Immature natural killer cell (primary cell): ENCODE measurements at regions not wholly inside any gene's neighbourhood (a gene's known extent, or its start where the extent isn't known, plus 50 kb on each side); places are given as distances from the start of the nearest gene placed in this dataset.
"Not testable (repeated sequence)": the region's sequence is repeated elsewhere in the genome, so short reads cannot be mapped to it uniquely, and the experiment has no call there.

Experiments used
- DNase-seq, 3 donors: peaks; one replicate each; pipeline ENCODE4 v3.0.0; 2022; ENCODE audit warnings: mixed read lengths in 1 of 3
- H3K27ac Mint-ChIP-seq, 6 donors: one replicate each; pipeline ENCODE4 v1.8.0; 2020; ENCODE audit warnings: mixed read lengths in 6 of 6, mild to moderate bottlenecking in 5 of 6, inconsistent platforms in 4 of 6, moderate library complexity in 3 of 6
- H3K27me3 Mint-ChIP-seq, 3 donors: one replicate each; pipeline ENCODE4 v1.8.0; 2020 to 2021; ENCODE audit warnings: low read depth in 3 of 3, mild to moderate bottlenecking in 3 of 3, mixed read lengths in 3 of 3, moderate library complexity in 3 of 3, inconsistent platforms in 1 of 3
- H3K36me3 Mint-ChIP-seq, 3 donors: one replicate each; pipeline ENCODE4 v1.8.0; 2020; ENCODE audit warnings: mixed read lengths in 3 of 3, inconsistent platforms in 2 of 3, mild to moderate bottlenecking in 2 of 3
- H3K4me1 Mint-ChIP-seq, 2 donors: one replicate each; pipeline ENCODE4 v1.8.0; 2020; ENCODE audit warnings: inconsistent platforms in 2 of 2, mild to moderate bottlenecking in 2 of 2, mixed read lengths in 2 of 2, moderate library complexity in 1 of 2
- H3K4me3 Mint-ChIP-seq, 5 donors: one replicate each; pipeline ENCODE4 v1.8.0; 2020; ENCODE audit warnings: mild to moderate bottlenecking in 5 of 5, mixed read lengths in 5 of 5, inconsistent platforms in 3 of 5, moderate library complexity in 3 of 5
- H3K9me3 Mint-ChIP-seq, 6 donors: one replicate each; pipeline ENCODE4 v1.8.0; 2020; ENCODE audit warnings: mild to moderate bottlenecking in 6 of 6, mixed read lengths in 6 of 6, inconsistent platforms in 4 of 6, moderate library complexity in 3 of 6

- Mint-ChIP-seq H3K36me3 (peaks cover 0 to 6% (median 0%) of the 10 kb centered on the region in 3 donors), H3K27ac (peak overlapping the region; percentile 2 to 76 (median 24)), H3K4me1 (peaks cover 8 to 9% of the 10 kb centered on the region in 2 donors), H3K27me3 (peaks cover 2 to 8% (median 3%) of the 10 kb centered on the region in 3 donors), H3K4me3 (peak overlapping the region in 4 of 5 donors; percentile 18 to 52 (median 48)), H3K9me3 (peaks cover 0 to 7% (median 0%) of the 10 kb centered on the region in 6 donors)
- no peak for DNase-seq
Measured at GRCh38 chr5:50501491-50502228, 60.6 kb upstream of the EMB start.

- H3K27ac Mint-ChIP-seq, H3K27me3 Mint-ChIP-seq, H3K36me3 Mint-ChIP-seq, H3K4me3 Mint-ChIP-seq, H3K9me3 Mint-ChIP-seq: not testable (repeated sequence)
- peaks cover 5 to 20% of the 10 kb centered on the region in 2 donors for H3K4me1 Mint-ChIP-seq
- peak; percentile 12 to 20 (median 13) for DNase-seq
Measured at GRCh38 chr5:50513028-50513457, 72.0 kb upstream of the EMB start.

- Mint-ChIP-seq H3K36me3 (peaks cover 0 to 12% (median 0%) of the 10 kb centered on the region in 3 donors), H3K27ac (peak overlapping the region in 1 of 6 donors; percentile 47)
- H3K9me3 Mint-ChIP-seq, DNase-seq, H3K27me3 Mint-ChIP-seq, H3K4me1 Mint-ChIP-seq, H3K4me3 Mint-ChIP-seq: not testable (repeated sequence)
Measured at GRCh38 chr5:50521060-50521459, 80.0 kb upstream of the EMB start.

GRCh38 chr5:50527514-50528060, 86.5 kb upstream of the EMB start:
- not testable (repeated sequence) for H3K9me3 Mint-ChIP-seq, H3K4me3 Mint-ChIP-seq, H3K4me1 Mint-ChIP-seq, DNase-seq, H3K27me3 Mint-ChIP-seq, H3K27ac Mint-ChIP-seq
- peaks cover 0 to 10% (median 3%) of the 10 kb centered on the region in 3 donors for H3K36me3 Mint-ChIP-seq

- Mint-ChIP-seq H3K27me3 (peaks cover 0 to 3% (median 0%) of the 10 kb centered on the region in 3 donors), H3K36me3 (peaks cover 0 to 5% (median 0%) of the 10 kb centered on the region in 3 donors), H3K4me3 (no peak overlapping the region), H3K4me1 (peaks cover 2 to 6% of the 10 kb centered on the region in 2 donors), H3K27ac (no peak overlapping the region), H3K9me3 (peaks cover 0 to 3% (median 0%) of the 10 kb centered on the region in 6 donors)
- DNase-seq: no peak
Measured at GRCh38 chr5:50535393-50535792, 94.3 kb upstream of the EMB start.

- not testable (repeated sequence) for DNase-seq, H3K4me3 Mint-ChIP-seq, H3K9me3 Mint-ChIP-seq, H3K4me1 Mint-ChIP-seq, H3K27me3 Mint-ChIP-seq, H3K36me3 Mint-ChIP-seq
- peak overlapping the region in 1 of 6 donors; percentile 28 for H3K27ac Mint-ChIP-seq
Measured at GRCh38 chr5:50537534-50537933, 96.4 kb upstream of the EMB start.

- peaks cover 8 to 10% of the 10 kb centered on the region in 2 donors for H3K4me1 Mint-ChIP-seq
- no peaks in the 10 kb centered on the region for H3K27me3 Mint-ChIP-seq
- no peak for DNase-seq
- no peak overlapping the region for H3K4me3 Mint-ChIP-seq
- peaks cover 0 to 14% (median 6%) of the 10 kb centered on the region in 3 donors for H3K36me3 Mint-ChIP-seq
- peak overlapping the region in 2 of 6 donors; percentile 10 to 66 for H3K27ac Mint-ChIP-seq
- H3K9me3 Mint-ChIP-seq: peaks cover 0 to 6% (median 1%) of the 10 kb centered on the region in 6 donors
Measured at GRCh38 chr5:50547303-50547702, 106.2 kb upstream of the EMB start.

GRCh38 chr5:50550267-50550666, 109.2 kb upstream of the EMB start:
- Mint-ChIP-seq H3K27ac (no peak overlapping the region), H3K36me3 (peaks cover 0 to 4% (median 0%) of the 10 kb centered on the region in 3 donors), H3K4me1 (peaks cover 28 to 35% of the 10 kb centered on the region in 2 donors)

GRCh38 chr5:50550993-50551392, 109.9 kb upstream of the EMB start:
- Mint-ChIP-seq H3K27me3 (no peaks in the 10 kb centered on the region), H3K4me1 (peaks cover 32 to 40% of the 10 kb centered on the region in 2 donors), H3K9me3 (no peaks in the 10 kb centered on the region), H3K36me3 (peaks cover 0 to 8% (median 0%) of the 10 kb centered on the region in 3 donors), H3K4me3 (no peak overlapping the region), H3K27ac (no peak overlapping the region)
- DNase-seq: no peak

More at GRCh38 chr5:50550267-50550666, 109.2 kb upstream of the EMB start:
- Mint-ChIP-seq H3K9me3 (no peaks in the 10 kb centered on the region), H3K4me3 (no peak overlapping the region), H3K27me3 (no peaks in the 10 kb centered on the region)
- DNase-seq: no peak

- DNase-seq: no peak
- H3K4me3 Mint-ChIP-seq: peak overlapping the region in 4 of 5 donors; percentile 36 to 82 (median 54)
- H3K27me3 Mint-ChIP-seq: no peaks in the 10 kb centered on the region
- H3K36me3 Mint-ChIP-seq: peaks cover 0 to 15% (median 0%) of the 10 kb centered on the region in 3 donors
- H3K4me1 Mint-ChIP-seq: peaks cover 25 to 30% of the 10 kb centered on the region in 2 donors
- peak overlapping the region in 5 of 6 donors; percentile 30 to 84 (median 69) for H3K27ac Mint-ChIP-seq
- H3K9me3 Mint-ChIP-seq: no peaks in the 10 kb centered on the region
Measured at GRCh38 chr5:50553560-50553984, 112.5 kb upstream of the EMB start.

GRCh38 chr5:50558640-50559039, 107.8 kb upstream of the PARP8 start:
- peaks cover 17 to 28% of the 10 kb centered on the region in 2 donors for H3K4me1 Mint-ChIP-seq
- not testable (repeated sequence) for H3K27me3 Mint-ChIP-seq, H3K4me3 Mint-ChIP-seq, DNase-seq, H3K27ac Mint-ChIP-seq, H3K9me3 Mint-ChIP-seq
- peaks cover 0 to 15% (median 4%) of the 10 kb centered on the region in 3 donors for H3K36me3 Mint-ChIP-seq

GRCh38 chr5:50559955-50560354, 106.5 kb upstream of the PARP8 start:
- H3K4me1 Mint-ChIP-seq: peaks cover 21 to 31% of the 10 kb centered on the region in 2 donors
- no peaks in the 10 kb centered on the region for H3K9me3 Mint-ChIP-seq
- no peak for DNase-seq
- no peaks in the 10 kb centered on the region for H3K27me3 Mint-ChIP-seq
- H3K4me3 Mint-ChIP-seq: no peak overlapping the region
- H3K36me3 Mint-ChIP-seq: peaks cover 0 to 13% (median 4%) of the 10 kb centered on the region in 3 donors
- peak overlapping the region in 1 of 6 donors; percentile 27 for H3K27ac Mint-ChIP-seq

- Mint-ChIP-seq H3K27me3 (no peaks in the 10 kb centered on the region), H3K36me3 (peaks cover 3 to 9% (median 7%) of the 10 kb centered on the region in 3 donors), H3K4me1 (peaks cover 40 to 50% of the 10 kb centered on the region in 2 donors), H3K4me3 (no peak overlapping the region), H3K27ac (peak overlapping the region in 2 of 6 donors; percentile 32 to 37), H3K9me3 (peaks cover 1 to 8% (median 4%) of the 10 kb centered on the region in 6 donors)
- no peak for DNase-seq
Measured at GRCh38 chr5:50562694-50563093, 103.7 kb upstream of the PARP8 start.

- Mint-ChIP-seq H3K27me3 (no peaks in the 10 kb centered on the region), H3K27ac (peak overlapping the region; percentile 82 to 98 (median 90)), H3K9me3 (peaks cover 6 to 21% (median 12%) of the 10 kb centered on the region in 6 donors)
Measured at GRCh38 chr5:50564079-50564478, 102.4 kb upstream of the PARP8 start.

More at GRCh38 chr5:50564079-50564478, 102.4 kb upstream of the PARP8 start:
- H3K4me3 Mint-ChIP-seq: peak overlapping the region; percentile 46 to 85 (median 68)
- peaks cover 42 to 52% of the 10 kb centered on the region in 2 donors for H3K4me1 Mint-ChIP-seq
- DNase-seq: peak; percentile 51 to 79 (median 64)
- H3K36me3 Mint-ChIP-seq: peaks cover 14 to 17% (median 16%) of the 10 kb centered on the region in 3 donors
